ENCODE measurements at regions not wholly inside any gene's neighbourhood (a gene's known extent, or its start where the extent isn't known, plus 50 kb on each side); places are given as distances from the start of the nearest gene placed in this dataset.

GRCh38 chr5:61926911-61927310, 379.1 kb upstream of the KIF2A start:
- no peak for TF ChIP-seq CTCF (IDR thresholded peaks at IDR 0.05; ENCODE audit: low read depth, low read length)
- TF ChIP-seq EZH2phosphoT487 (IDR thresholded peaks at IDR 0.05; ENCODE audit: low read depth) = no peak

Measured in OCI-LY3 (cell line).